ENCODE measurements at regions not wholly inside any gene's neighbourhood (a gene's known extent, or its start where the extent isn't known, plus 50 kb on each side); places are given as distances from the start of the nearest gene placed in this dataset.
"Not testable (repeated sequence)": the region's sequence is repeated elsewhere in the genome, so short reads cannot be mapped to it uniquely, and the experiment has no call there.

DNA sequence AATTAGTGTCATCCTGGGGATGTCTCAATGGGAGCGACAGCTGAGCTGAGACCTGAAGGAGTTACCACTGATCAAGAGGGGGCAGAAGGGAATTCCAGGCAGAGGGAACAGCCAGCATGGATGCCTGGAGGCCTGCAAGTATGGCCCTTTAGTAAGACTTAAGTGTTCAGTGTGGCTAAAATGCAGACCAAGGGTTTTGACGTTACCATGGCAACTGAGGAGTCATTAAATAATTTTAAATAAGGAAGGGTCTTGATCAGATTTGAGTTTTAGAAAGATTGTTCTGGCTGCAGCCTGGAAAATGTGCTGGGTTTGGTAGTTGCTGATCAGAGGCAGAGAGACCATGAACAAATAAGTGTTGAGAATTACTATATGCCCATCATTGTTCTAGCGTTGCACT lies 285.5 kb downstream of the USP46 start:
- no peak for DNase-seq (ENCODE audit: low spot score)

GRCh38 chr4:52374877-52375276 lies 284.2 kb downstream of the USP46 start:
- no peak for DNase-seq (ENCODE audit: low spot score)

GRCh38 chr4:52376132-52376704 lies 282.9 kb downstream of the USP46 start:
- DNase-seq (ENCODE audit: low spot score): peak; percentile 36

DNA sequence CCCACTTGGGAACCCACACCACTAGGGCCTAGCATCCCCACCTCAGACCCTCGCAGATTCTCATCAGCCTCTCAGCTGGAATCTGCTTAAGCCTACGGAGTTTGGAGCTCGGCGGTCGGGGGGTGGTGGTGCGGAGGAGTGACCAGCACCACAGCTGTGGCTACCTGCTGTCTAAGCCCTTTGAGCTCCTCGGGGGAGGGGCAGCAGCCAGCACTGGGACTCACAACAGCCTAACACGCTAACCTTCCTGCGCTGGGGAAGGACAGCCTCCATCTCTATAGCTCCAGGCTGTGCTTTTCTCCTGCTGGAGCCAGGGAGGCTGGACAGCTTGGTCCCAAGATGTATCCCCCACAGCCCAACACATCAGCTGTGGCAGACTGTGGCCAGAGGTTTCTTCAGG lies 281.5 kb downstream of the USP46 start:
- DNase-seq (ENCODE audit: low spot score): no peak

DNA sequence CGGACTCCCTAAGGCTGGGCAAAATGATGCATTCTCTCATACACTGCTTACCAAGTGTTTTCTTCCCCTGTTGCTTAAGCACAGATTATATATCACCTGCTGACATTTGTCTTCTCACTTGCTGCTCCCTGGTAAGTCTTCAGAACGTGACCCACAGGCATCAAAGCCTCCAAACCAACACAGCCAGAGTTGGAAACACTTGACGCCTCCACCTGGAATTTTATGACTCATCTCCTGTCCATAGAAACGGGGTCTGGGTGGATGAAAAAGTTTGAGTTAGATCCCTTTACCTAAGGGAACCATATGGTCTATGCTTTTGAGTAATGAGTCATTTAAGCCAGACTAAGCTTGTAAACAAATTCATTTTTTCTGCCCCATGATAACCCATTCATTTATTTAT lies 251.6 kb downstream of the USP46 start:
- no peak for DNase-seq (ENCODE audit: low spot score)

- no peak for DNase-seq (ENCODE audit: low spot score)
These were observed 251.1 kb downstream of the USP46 start for GRCh38 chr4:52408032-52408431.

- no peak for DNase-seq (ENCODE audit: low spot score)
These were observed 250.6 kb downstream of the USP46 start for GRCh38 chr4:52408471-52408870.

DNA sequence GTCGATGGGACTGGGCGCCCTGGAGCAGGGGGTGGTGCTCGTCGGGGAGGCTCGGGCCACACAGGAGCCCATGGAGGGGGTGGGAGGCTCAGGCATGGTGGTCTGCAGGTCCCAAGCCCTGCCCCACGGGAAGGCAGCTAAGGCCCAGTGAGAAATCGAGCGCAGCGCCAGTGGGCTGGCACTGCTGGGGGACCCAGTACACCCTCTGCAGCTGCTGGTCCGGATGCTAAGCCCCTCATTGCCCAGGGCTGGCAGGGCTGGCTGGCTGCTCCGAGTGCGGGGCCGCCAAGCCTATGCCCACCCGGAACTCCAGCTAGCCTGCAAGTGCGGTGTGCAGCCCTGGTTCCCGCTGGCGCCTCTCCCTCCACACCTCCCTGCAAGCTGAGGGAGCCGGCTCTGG lies 249.3 kb downstream of the USP46 start:
- not testable (repeated sequence) for DNase-seq (ENCODE audit: low spot score)

GRCh38 chr4:52410971-52411370 lies 248.1 kb downstream of the USP46 start:
- DNase-seq (ENCODE audit: low spot score): no peak

GRCh38 chr4:52420330-52420729 lies 238.8 kb downstream of the USP46 start:
- DNase-seq (ENCODE audit: low spot score): no peak

- no peak for DNase-seq (ENCODE audit: low spot score)
These were observed 237.3 kb downstream of the USP46 start for GRCh38 chr4:52421811-52422213.

DNA sequence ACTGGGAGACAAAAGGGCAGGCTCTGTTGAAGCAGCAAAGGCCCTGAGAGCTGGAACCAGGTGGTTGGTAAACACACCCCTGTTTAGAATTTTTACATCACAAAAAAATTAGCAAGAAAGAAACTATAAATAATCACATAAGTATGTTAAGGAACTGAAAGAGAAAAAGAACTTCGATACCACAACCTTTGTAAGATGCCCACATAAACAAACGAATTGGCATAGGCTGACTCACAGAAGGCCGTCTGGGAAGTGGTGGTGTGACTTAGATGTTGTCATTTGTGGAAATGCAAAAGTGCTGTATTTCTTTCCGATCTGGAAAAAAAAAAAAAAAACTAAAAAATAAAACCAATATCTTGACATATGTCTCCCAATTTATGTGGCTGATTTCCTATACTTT lies 235.1 kb downstream of the USP46 start:
- no peak for DNase-seq (ENCODE audit: low spot score)

GRCh38 chr4:52425751-52426326 lies 233.3 kb downstream of the USP46 start:
- no peak for DNase-seq (ENCODE audit: low spot score)

- no peak for DNase-seq (ENCODE audit: low spot score)
These were observed 227.7 kb downstream of the USP46 start for GRCh38 chr4:52431410-52431809.

DNA sequence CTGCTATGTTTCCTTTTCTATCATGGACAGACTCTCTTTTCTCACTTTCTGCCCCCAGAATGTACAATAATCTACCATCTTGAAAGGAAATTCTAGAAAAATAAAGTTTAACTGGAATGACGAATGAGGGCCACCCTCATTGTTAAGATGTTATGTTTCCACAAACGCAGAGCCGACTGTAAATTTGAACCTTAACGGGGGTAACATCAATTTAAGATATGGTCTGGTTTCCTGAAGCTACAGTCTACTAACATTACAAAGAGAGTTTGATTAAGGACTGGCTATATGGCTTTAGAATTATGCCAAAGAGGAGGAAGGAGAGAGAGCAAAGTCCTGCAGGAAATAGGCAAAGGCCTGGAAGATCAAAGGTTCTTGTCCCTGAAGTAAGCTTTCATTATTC lies 227.2 kb downstream of the USP46 start:
- DNase-seq (ENCODE audit: low spot score): no peak

GRCh38 chr4:52442524-52442923 lies 216.6 kb downstream of the USP46 start:
- not testable (repeated sequence) for DNase-seq (ENCODE audit: low spot score)

DNA sequence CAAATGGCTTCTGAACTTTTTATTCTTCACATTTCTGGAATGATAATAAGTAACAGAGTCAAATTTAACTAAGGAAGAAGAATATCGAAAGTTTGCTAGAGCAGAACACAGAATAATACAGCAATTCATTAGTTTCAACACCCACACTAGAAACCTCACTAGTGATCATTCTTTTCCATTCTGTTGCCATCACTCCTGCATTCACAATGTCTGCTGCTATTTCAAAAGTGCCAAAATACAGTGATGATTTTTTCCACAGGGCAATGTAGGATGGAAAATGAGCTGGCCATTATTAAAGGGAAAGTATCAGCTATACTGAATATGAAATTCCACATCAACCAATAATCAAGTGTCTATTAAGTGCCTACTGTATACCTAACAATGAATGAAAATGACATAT lies 186.7 kb downstream of the USP46 start:
- no peak for DNase-seq (ENCODE audit: low spot score)

GRCh38 chr4:52477191-52477780 lies 181.8 kb downstream of the USP46 start:
- DNase-seq (ENCODE audit: low spot score): no peak

GRCh38 chr4:52483186-52483890 lies 175.8 kb downstream of the USP46 start:
- no peak for DNase-seq (ENCODE audit: low spot score)

DNA sequence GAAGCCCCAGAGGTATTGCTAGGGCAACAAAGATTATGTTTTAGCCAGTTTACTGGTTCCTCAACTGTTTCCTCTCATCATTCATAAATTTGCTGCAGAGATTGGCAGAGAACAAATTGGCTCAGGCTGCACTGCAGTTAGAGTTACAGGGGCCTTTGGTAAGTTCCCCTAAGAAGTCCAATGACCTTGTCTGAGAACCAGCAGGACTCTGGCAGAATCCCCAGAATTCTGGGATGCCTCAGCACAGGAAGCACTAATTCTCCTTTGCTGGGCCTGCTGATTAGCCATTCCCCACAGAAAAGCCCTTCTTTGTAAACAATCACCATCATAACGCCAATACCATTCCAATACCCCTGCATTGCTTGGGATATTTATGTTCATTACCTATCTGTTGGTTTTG lies 151.3 kb downstream of the USP46 start:
- DNase-seq (ENCODE audit: low spot score): no peak

DNA sequence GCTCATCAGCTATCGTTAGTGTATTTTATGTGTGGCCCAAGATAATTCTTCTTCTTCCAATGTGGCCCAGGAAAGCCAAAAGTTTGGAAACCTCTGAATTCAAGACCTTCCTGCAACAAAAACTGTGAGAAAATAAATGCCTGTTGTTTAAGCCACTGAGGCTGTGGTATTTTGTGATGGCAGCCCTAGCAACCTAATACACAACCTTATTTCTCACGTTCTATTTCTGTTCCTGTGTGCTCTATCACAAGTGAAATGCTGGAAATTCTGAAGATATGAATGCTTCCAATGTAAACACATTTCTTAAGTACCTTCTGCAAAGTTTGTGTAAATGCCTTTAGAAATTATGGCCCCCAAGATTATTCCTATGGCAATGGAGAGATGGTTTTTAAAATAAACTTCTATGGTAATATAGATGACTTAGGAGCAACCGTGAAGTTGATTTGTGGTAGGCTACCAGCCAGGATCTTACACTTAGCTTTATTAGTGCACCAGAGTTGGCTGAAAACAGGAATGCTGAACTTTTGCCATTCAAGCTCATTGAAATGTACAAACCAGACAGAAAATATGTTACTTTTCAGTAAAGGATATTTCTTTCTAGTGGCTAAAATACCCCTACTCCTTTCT lies 148.0 kb downstream of the USP46 start:
- DNase-seq (ENCODE audit: low spot score): no peak

- no peak for DNase-seq (ENCODE audit: low spot score)
These were observed 147.3 kb downstream of the USP46 start for GRCh38 chr4:52511825-52512224.

- DNase-seq (ENCODE audit: low spot score): no peak
These were observed 146.8 kb downstream of the USP46 start for GRCh38 chr4:52512291-52512690.
